Natural killer cell treated with Interleukin-12 subunit alpha and Interleukin-12 subunit beta and Interleukin-15 and Interleukin-18, amount 100 ng/mL, for 72 hours (primary cell): ENCODE measurements at regions not wholly inside any gene's neighbourhood (a gene's known extent, or its start where the extent isn't known, plus 50 kb on each side); places are given as distances from the start of the nearest gene placed in this dataset.

ENCODE experiments used
- ATAC-seq, 2 donors: fragments of 150-1000 bp; cut with Tn5 transposase in 1 of 2; sonication (Bioruptor Pico), chemical (Tn5 transposase) in 1 of 2; 2 replicates each; pipeline ENCODE4 v1.10.0; 2021
- DNase-seq: peaks from one replicate; pipeline ENCODE4 v3.0.0; 2022; ENCODE audit warnings: low spot score
- H3K27ac Mint-ChIP-seq, 2 donors: 1 replicate in 1 of 2; 2 replicates in 1 of 2; pipeline ENCODE4 v1.8.0; 2022; ENCODE audit warnings: mixed read lengths in 2 of 2, mild to moderate bottlenecking in 1 of 2, moderate library complexity in 1 of 2
- H3K27me3 Mint-ChIP-seq, 2 donors: 1 replicate in 1 of 2; 2 replicates in 1 of 2; pipeline ENCODE4 v1.8.0; 2022; ENCODE audit warnings: mixed read lengths in 2 of 2
- H3K36me3 Mint-ChIP-seq: one replicate; pipeline ENCODE4 v1.8.0; 2022; ENCODE audit warnings: mixed read lengths
- H3K4me1 Mint-ChIP-seq, 2 donors: 1 replicate in 1 of 2; 2 replicates in 1 of 2; pipeline ENCODE4 v1.8.0; 2022; ENCODE audit warnings: low read depth in 2 of 2, mixed read lengths in 2 of 2, mild to moderate bottlenecking in 1 of 2
- H3K4me3 Mint-ChIP-seq: one replicate; pipeline ENCODE4 v1.8.0; 2022; ENCODE audit warnings: mixed read lengths
- H3K9me3 Mint-ChIP-seq: 2 replicates; pipeline ENCODE4 v1.8.0; 2022; ENCODE audit warnings: mixed read lengths

- Mint-ChIP-seq H3K27ac (no peak overlapping the region), H3K4me1 (no peaks in the 10 kb centered on the region), H3K27me3 (peaks cover 0 to 2% of the 10 kb centered on the region in 2 donors), H3K36me3 (no peaks in the 10 kb centered on the region), H3K9me3 (peaks cover 5% of the 10 kb centered on the region), H3K4me3 (no peak overlapping the region)
- DNase-seq (no peak), ATAC-seq (no peak)
Observed at GRCh38 chr4:163772238-163772637, 277.7 kb downstream of the TMA16 start.

- DNase-seq (no peak), ATAC-seq (no peak)
- no peaks in the 10 kb centered on the region for H3K36me3 Mint-ChIP-seq
- H3K9me3 Mint-ChIP-seq: peaks cover 5% of the 10 kb centered on the region
- no peak overlapping the region for H3K27ac Mint-ChIP-seq
- peaks cover 0 to 2% of the 10 kb centered on the region in 2 donors for H3K27me3 Mint-ChIP-seq
- no peaks in the 10 kb centered on the region for H3K4me1 Mint-ChIP-seq
- H3K4me3 Mint-ChIP-seq: no peak overlapping the region
Observed at GRCh38 chr4:163773940-163774339, 279.4 kb downstream of the TMA16 start.

- DNase-seq (no peak), ATAC-seq (no peak)
- Mint-ChIP-seq H3K9me3 (peaks cover 5% of the 10 kb centered on the region), H3K4me1 (no peaks in the 10 kb centered on the region), H3K27ac (no peak overlapping the region), H3K36me3 (no peaks in the 10 kb centered on the region), H3K27me3 (peaks cover 0 to 2% of the 10 kb centered on the region in 2 donors), H3K4me3 (no peak overlapping the region)
Observed at GRCh38 chr4:163776957-163777356, 282.5 kb downstream of the TMA16 start.

GRCh38 chr4:163781726-163782125, 287.2 kb downstream of the TMA16 start:
- DNase-seq: no peak
- no peaks in the 10 kb centered on the region for H3K9me3 Mint-ChIP-seq
- no peaks in the 10 kb centered on the region for H3K4me1 Mint-ChIP-seq
- no peaks in the 10 kb centered on the region for H3K36me3 Mint-ChIP-seq
- no peak overlapping the region for H3K27ac Mint-ChIP-seq
- no peak overlapping the region for H3K4me3 Mint-ChIP-seq
- no peaks in the 10 kb centered on the region for H3K27me3 Mint-ChIP-seq
- ATAC-seq: no peak

- H3K9me3 Mint-ChIP-seq: no peaks in the 10 kb centered on the region
- H3K4me1 Mint-ChIP-seq: no peaks in the 10 kb centered on the region
- H3K27me3 Mint-ChIP-seq: no peaks in the 10 kb centered on the region
- H3K4me3 Mint-ChIP-seq: no peak overlapping the region
- H3K36me3 Mint-ChIP-seq: no peaks in the 10 kb centered on the region
- ATAC-seq (no peak), DNase-seq (no peak)
- H3K27ac Mint-ChIP-seq: no peak overlapping the region
Observed at GRCh38 chr4:163790231-163790630, 295.7 kb downstream of the TMA16 start.

GRCh38 chr4:163795885-163796284, 301.4 kb downstream of the TMA16 start:
- no peaks in the 10 kb centered on the region for H3K9me3 Mint-ChIP-seq

GRCh38 chr4:163804001-163804400, 309.5 kb downstream of the TMA16 start:
- no peaks in the 10 kb centered on the region for H3K9me3 Mint-ChIP-seq
- H3K4me1 Mint-ChIP-seq: no peaks in the 10 kb centered on the region
- DNase-seq (no peak), ATAC-seq (no peak)
- no peak overlapping the region for H3K4me3 Mint-ChIP-seq
- no peaks in the 10 kb centered on the region for H3K36me3 Mint-ChIP-seq
- H3K27ac Mint-ChIP-seq: no peak overlapping the region
- H3K27me3 Mint-ChIP-seq: no peaks in the 10 kb centered on the region

More at GRCh38 chr4:163795885-163796284, 301.4 kb downstream of the TMA16 start:
- no peaks in the 10 kb centered on the region for H3K4me1 Mint-ChIP-seq
- DNase-seq (no peak), ATAC-seq (no peak)
- no peak overlapping the region for H3K27ac Mint-ChIP-seq
- H3K4me3 Mint-ChIP-seq: no peak overlapping the region
- no peaks in the 10 kb centered on the region for H3K27me3 Mint-ChIP-seq
- no peaks in the 10 kb centered on the region for H3K36me3 Mint-ChIP-seq

GRCh38 chr4:163806653-163807052, 312.2 kb downstream of the TMA16 start:
- no peaks in the 10 kb centered on the region for H3K27me3 Mint-ChIP-seq
- H3K4me3 Mint-ChIP-seq: no peak overlapping the region

GRCh38 chr4:163808011-163808410, 313.5 kb downstream of the TMA16 start:
- Mint-ChIP-seq H3K27me3 (no peaks in the 10 kb centered on the region), H3K4me1 (no peaks in the 10 kb centered on the region), H3K4me3 (no peak overlapping the region), H3K9me3 (peaks cover 3% of the 10 kb centered on the region), H3K36me3 (no peaks in the 10 kb centered on the region), H3K27ac (no peak overlapping the region)
- ATAC-seq: no peak
- DNase-seq: no peak

More at GRCh38 chr4:163806653-163807052, 312.2 kb downstream of the TMA16 start:
- ATAC-seq (no peak), DNase-seq (no peak)
- Mint-ChIP-seq H3K27ac (no peak overlapping the region), H3K9me3 (peaks cover 3% of the 10 kb centered on the region), H3K36me3 (no peaks in the 10 kb centered on the region), H3K4me1 (no peaks in the 10 kb centered on the region)

- Mint-ChIP-seq H3K27ac (no peak overlapping the region), H3K36me3 (no peaks in the 10 kb centered on the region), H3K9me3 (peaks cover 3% of the 10 kb centered on the region), H3K4me3 (no peak overlapping the region), H3K27me3 (no peaks in the 10 kb centered on the region), H3K4me1 (no peaks in the 10 kb centered on the region)
- ATAC-seq (no peak), DNase-seq (no peak)
Observed at GRCh38 chr4:163810755-163811154, 316.3 kb downstream of the TMA16 start.

- H3K36me3 Mint-ChIP-seq: no peaks in the 10 kb centered on the region
- peaks cover 3% of the 10 kb centered on the region for H3K9me3 Mint-ChIP-seq
- no peak for ATAC-seq
- no peak for DNase-seq
- H3K4me1 Mint-ChIP-seq: no peaks in the 10 kb centered on the region
- H3K27me3 Mint-ChIP-seq: no peaks in the 10 kb centered on the region
- no peak overlapping the region for H3K4me3 Mint-ChIP-seq
- no peak overlapping the region for H3K27ac Mint-ChIP-seq
Observed at GRCh38 chr4:163815776-163816175, 321.3 kb downstream of the TMA16 start.

GRCh38 chr4:163816494-163816893, 322.0 kb downstream of the TMA16 start:
- DNase-seq (no peak), ATAC-seq (no peak)
- Mint-ChIP-seq H3K4me3 (no peak overlapping the region), H3K27ac (no peak overlapping the region), H3K36me3 (no peaks in the 10 kb centered on the region), H3K27me3 (no peaks in the 10 kb centered on the region), H3K9me3 (no peaks in the 10 kb centered on the region), H3K4me1 (no peaks in the 10 kb centered on the region)

- no peaks in the 10 kb centered on the region for H3K9me3 Mint-ChIP-seq
- no peak overlapping the region for H3K4me3 Mint-ChIP-seq
- H3K27ac Mint-ChIP-seq: no peak overlapping the region
- no peaks in the 10 kb centered on the region for H3K27me3 Mint-ChIP-seq
- no peaks in the 10 kb centered on the region for H3K36me3 Mint-ChIP-seq
- ATAC-seq: no peak
- no peaks in the 10 kb centered on the region for H3K4me1 Mint-ChIP-seq
- no peak for DNase-seq
Observed at GRCh38 chr4:163818673-163819072, 324.2 kb downstream of the TMA16 start.

- no peaks in the 10 kb centered on the region for H3K36me3 Mint-ChIP-seq
- no peak overlapping the region for H3K27ac Mint-ChIP-seq
- no peaks in the 10 kb centered on the region for H3K4me1 Mint-ChIP-seq
- H3K27me3 Mint-ChIP-seq: no peaks in the 10 kb centered on the region
- DNase-seq (no peak), ATAC-seq (no peak)
- H3K4me3 Mint-ChIP-seq: no peak overlapping the region
- no peaks in the 10 kb centered on the region for H3K9me3 Mint-ChIP-seq
Observed at GRCh38 chr4:163833669-163834068, 339.2 kb downstream of the TMA16 start.

GRCh38 chr4:163846008-163846407, 351.5 kb downstream of the TMA16 start:
- no peaks in the 10 kb centered on the region for H3K36me3 Mint-ChIP-seq
- H3K27ac Mint-ChIP-seq: no peak overlapping the region
- no peaks in the 10 kb centered on the region for H3K4me1 Mint-ChIP-seq
- no peak overlapping the region for H3K4me3 Mint-ChIP-seq
- no peak for ATAC-seq
- no peaks in the 10 kb centered on the region for H3K9me3 Mint-ChIP-seq
- no peaks in the 10 kb centered on the region for H3K27me3 Mint-ChIP-seq
- no peak for DNase-seq
